ENCODE measurements at regions not wholly inside any gene's neighbourhood (a gene's known extent, or its start where the extent isn't known, plus 50 kb on each side); places are given as distances from the start of the nearest gene placed in this dataset.
"Not testable (repeated sequence)": the region's sequence is repeated elsewhere in the genome, so short reads cannot be mapped to it uniquely, and the experiment has no call there.

GRCh38 chr11:127789927-127790326 is 789.4 kb upstream of the KIRREL3 start:
- H3K4me3 Mint-ChIP-seq = no peak overlapping the region
- no peak for DNase-seq
- no peaks in the 10 kb centered on the region for H3K9me3 Mint-ChIP-seq
- peaks cover 0 to 29% (median 6%) of the 10 kb centered on the region in 5 donors for H3K27me3 Mint-ChIP-seq
- POLR2A ChIA-PET = no interaction called here
- no peaks in the 10 kb centered on the region for H3K36me3 Mint-ChIP-seq
- H3K27ac Mint-ChIP-seq = no peak overlapping the region
- no peaks in the 10 kb centered on the region for H3K4me1 Mint-ChIP-seq
- no peak for ATAC-seq

DNA sequence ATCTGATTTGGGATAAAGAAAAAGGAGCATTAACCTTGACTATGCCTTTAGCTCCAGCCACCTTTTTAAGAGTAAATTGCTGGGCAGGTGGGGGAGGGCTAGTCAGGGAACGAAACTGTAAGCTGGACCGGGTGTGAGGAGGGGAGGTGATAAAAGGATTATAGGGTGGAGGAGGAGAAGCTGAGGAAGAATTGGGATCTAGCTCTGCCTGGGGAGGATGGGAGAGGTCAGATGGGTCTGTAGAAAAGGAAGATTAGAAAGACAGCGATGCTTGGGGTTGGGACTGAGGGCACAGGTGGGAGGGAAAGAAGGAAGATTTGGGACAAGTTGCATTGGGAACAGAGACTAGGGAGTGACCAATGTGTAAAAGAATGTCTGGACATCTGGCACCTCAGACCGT is 772.4 kb upstream of the KIRREL3 start:
- H3K27me3 Mint-ChIP-seq = peaks cover 0 to 18% (median 0%) of the 10 kb centered on the region in 5 donors
- POLR2A ChIA-PET, DNase-seq, H3K4me3 Mint-ChIP-seq, ATAC-seq, H3K27ac Mint-ChIP-seq, H3K36me3 Mint-ChIP-seq, H3K4me1 Mint-ChIP-seq: not testable (repeated sequence)
- peaks cover 0 to 17% (median 0%) of the 10 kb centered on the region in 9 donors for H3K9me3 Mint-ChIP-seq

GRCh38 chr11:127768931-127769330 is 768.4 kb upstream of the KIRREL3 start:
- H3K4me1 Mint-ChIP-seq, DNase-seq, H3K36me3 Mint-ChIP-seq, H3K27ac Mint-ChIP-seq, H3K4me3 Mint-ChIP-seq, POLR2A ChIA-PET, ATAC-seq: not testable (repeated sequence)
- peaks cover 0 to 11% (median 0%) of the 10 kb centered on the region in 9 donors for H3K9me3 Mint-ChIP-seq
- H3K27me3 Mint-ChIP-seq = peaks cover 0 to 22% (median 3%) of the 10 kb centered on the region in 5 donors

DNA sequence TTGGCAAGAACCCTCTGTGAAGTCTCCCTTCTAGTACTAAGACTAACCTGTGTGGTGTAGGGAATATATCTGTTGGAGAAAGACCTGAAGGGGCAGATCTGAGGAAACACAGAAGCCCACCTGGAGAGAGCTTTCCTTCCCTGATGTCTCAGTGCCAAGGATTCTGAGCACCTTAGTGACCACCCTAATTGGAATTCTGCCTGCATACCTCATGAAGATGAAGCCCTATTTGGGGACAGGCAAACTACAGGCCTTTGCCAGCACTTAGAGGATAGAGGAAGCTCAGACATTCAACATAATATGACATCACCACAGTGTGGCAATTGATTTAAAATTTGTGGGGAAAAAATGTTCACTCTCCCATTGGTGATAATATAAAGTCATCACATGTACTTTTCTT is 766.2 kb upstream of the KIRREL3 start:
- no peak overlapping the region for H3K27ac Mint-ChIP-seq
- ATAC-seq = no peak
- no peak overlapping the region for H3K4me3 Mint-ChIP-seq
- peaks cover 0 to 24% (median 4%) of the 10 kb centered on the region in 5 donors for H3K27me3 Mint-ChIP-seq
- no peak for DNase-seq
- POLR2A ChIA-PET = no interaction called here
- H3K36me3 Mint-ChIP-seq = no peaks in the 10 kb centered on the region
- H3K9me3 Mint-ChIP-seq = no peaks in the 10 kb centered on the region
- no peaks in the 10 kb centered on the region for H3K4me1 Mint-ChIP-seq

GRCh38 chr11:127738771-127739286 is 738.3 kb upstream of the KIRREL3 start:
- H3K36me3 Mint-ChIP-seq = no peaks in the 10 kb centered on the region

DNA sequence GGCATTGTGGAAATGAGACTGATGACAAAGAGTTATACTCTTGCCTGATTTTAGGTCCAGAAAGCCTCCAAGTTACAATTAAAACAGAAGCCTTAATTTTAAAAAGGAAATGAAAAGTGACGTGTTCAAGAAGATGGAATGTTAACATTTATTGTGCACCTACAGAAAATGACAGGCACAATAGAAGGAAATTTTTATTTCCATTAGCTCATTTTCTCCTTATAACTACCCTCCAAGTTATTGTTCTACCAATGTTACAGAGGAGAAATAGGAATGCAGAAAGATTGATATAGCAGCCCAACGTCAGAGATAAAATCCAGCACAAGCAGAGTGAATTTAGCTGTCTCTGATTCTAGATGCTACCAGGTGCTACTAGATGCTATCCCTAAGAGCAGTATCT is 736.9 kb upstream of the KIRREL3 start:
- peaks cover 0 to 3% (median under 1%) of the 10 kb centered on the region in 4 donors for H3K4me1 Mint-ChIP-seq
- ATAC-seq (no peak), DNase-seq (no peak)
- no peak overlapping the region for H3K4me3 Mint-ChIP-seq
- POLR2A ChIA-PET = no interaction called here
- H3K27ac Mint-ChIP-seq = no peak overlapping the region
- no peaks in the 10 kb centered on the region for H3K9me3 Mint-ChIP-seq
- peaks cover 0 to 5% (median 0%) of the 10 kb centered on the region in 5 donors for H3K27me3 Mint-ChIP-seq
- H3K36me3 Mint-ChIP-seq = no peaks in the 10 kb centered on the region

More at GRCh38 chr11:127738771-127739286, 738.3 kb upstream of the KIRREL3 start:
- no peaks in the 10 kb centered on the region for H3K9me3 Mint-ChIP-seq
- peaks cover 0 to under 1% (median 0%) of the 10 kb centered on the region in 4 donors for H3K4me1 Mint-ChIP-seq
- ATAC-seq (no peak), DNase-seq (no peak)
- POLR2A ChIA-PET = no interaction called here
- H3K4me3 Mint-ChIP-seq = no peak overlapping the region
- peaks cover 0 to 8% (median 0%) of the 10 kb centered on the region in 5 donors for H3K27me3 Mint-ChIP-seq
- H3K27ac Mint-ChIP-seq = no peak overlapping the region

DNA sequence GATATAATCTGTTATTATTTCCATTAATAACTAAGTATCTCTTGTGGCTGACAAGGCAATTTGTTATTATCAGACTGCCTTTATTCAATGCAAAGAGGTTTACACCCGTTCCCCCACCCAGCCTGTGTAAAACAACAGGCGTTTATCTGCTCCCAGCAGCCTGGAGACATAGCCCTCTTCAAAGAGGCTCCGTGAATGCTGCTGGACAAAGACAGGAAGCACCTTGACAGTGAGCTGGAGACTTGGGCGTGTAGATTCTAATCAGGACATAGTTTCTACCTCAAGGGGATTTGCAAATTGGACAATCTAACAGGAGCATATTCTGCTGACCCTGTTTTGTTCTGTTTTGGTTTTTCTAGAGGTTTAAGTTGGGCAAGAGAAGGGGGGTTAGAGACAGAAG is 733.0 kb upstream of the KIRREL3 start:
- POLR2A ChIA-PET = no interaction called here
- DNase-seq = no peak
- Mint-ChIP-seq H3K9me3 (peaks cover 0 to 2% (median 0%) of the 10 kb centered on the region in 9 donors), H3K4me1 (peaks cover 0 to 3% (median under 1%) of the 10 kb centered on the region in 4 donors), H3K27ac (no peak overlapping the region), H3K27me3 (peaks cover 0 to 5% (median 0%) of the 10 kb centered on the region in 5 donors), H3K4me3 (peak overlapping the region in 1 of 10 donors; percentile 35), H3K36me3 (no peaks in the 10 kb centered on the region)
- ATAC-seq = no peak

- no peak for DNase-seq
- Mint-ChIP-seq H3K36me3 (no peaks in the 10 kb centered on the region), H3K27me3 (peaks cover 0 to 3% (median 0%) of the 10 kb centered on the region in 5 donors), H3K4me3 (no peak overlapping the region), H3K4me1 (no peaks in the 10 kb centered on the region), H3K9me3 (peaks cover 0 to 3% (median 0%) of the 10 kb centered on the region in 9 donors), H3K27ac (no peak overlapping the region)
- POLR2A ChIA-PET = no interaction called here
- ATAC-seq = no peak
These were observed 725.8 kb upstream of the KIRREL3 start for GRCh38 chr11:127726367-127726766.

- no peaks in the 10 kb centered on the region for H3K36me3 Mint-ChIP-seq
- peaks cover 0 to 3% (median 0%) of the 10 kb centered on the region in 9 donors for H3K9me3 Mint-ChIP-seq
- peaks cover 0 to 3% (median 0%) of the 10 kb centered on the region in 5 donors for H3K27me3 Mint-ChIP-seq
- ATAC-seq (no peak), DNase-seq (no peak)
- no peak overlapping the region for H3K27ac Mint-ChIP-seq
- POLR2A ChIA-PET = no interaction called here
- H3K4me1 Mint-ChIP-seq = no peaks in the 10 kb centered on the region
- H3K4me3 Mint-ChIP-seq = no peak overlapping the region
These were observed 723.1 kb upstream of the KIRREL3 start for GRCh38 chr11:127723714-127724113.

DNA sequence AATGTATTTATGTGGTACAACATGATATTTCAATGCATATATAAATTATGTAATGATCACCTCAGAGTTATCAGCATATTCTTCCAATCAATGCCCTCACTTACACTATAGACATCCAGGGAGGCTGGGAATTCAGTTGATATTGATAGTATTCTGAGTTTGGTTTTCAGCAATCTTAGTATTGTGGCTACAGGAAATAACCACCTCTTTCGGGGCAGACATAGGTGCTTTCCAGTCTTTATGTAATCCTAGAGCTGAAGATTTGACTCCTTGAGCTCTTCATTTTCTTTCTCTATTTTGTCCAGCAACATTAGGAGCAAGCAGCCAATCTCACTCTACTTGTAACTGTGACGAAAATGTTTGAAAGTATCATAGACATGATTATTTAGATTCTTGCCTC is 712.7 kb upstream of the KIRREL3 start:
- DNase-seq (no peak), ATAC-seq (no peak)
- peaks cover 2 to 12% (median 4%) of the 10 kb centered on the region in 5 donors for H3K27me3 Mint-ChIP-seq
- no peaks in the 10 kb centered on the region for H3K36me3 Mint-ChIP-seq
- H3K4me1 Mint-ChIP-seq = no peaks in the 10 kb centered on the region
- no peak overlapping the region for H3K27ac Mint-ChIP-seq
- H3K4me3 Mint-ChIP-seq = no peak overlapping the region
- no peaks in the 10 kb centered on the region for H3K9me3 Mint-ChIP-seq
- POLR2A ChIA-PET = no interaction called here

DNA sequence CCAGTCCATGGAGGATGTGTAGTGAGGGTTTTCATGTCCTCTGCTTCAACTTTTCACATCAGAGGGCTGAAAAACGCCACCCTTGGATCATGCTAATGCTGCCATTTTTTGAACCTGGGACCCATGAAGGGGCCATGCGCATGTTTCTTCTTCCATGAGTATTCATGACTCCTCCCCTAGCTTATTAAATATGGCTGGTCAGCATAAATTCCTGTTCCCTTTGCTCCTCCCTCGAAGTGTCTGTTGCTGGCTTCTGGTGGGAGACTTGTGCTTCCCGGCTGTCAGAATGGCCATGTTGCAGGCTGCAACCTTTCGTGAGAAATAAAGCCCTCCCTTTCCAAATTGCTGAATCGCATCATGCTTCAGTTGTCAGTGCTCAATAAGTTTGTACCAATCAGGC is 711.2 kb upstream of the KIRREL3 start:
- DNase-seq (no peak), ATAC-seq (no peak)
- no peaks in the 10 kb centered on the region for H3K36me3 Mint-ChIP-seq
- H3K4me1 Mint-ChIP-seq = no peaks in the 10 kb centered on the region
- no peak overlapping the region for H3K27ac Mint-ChIP-seq
- POLR2A ChIA-PET = no interaction called here
- no peak overlapping the region for H3K4me3 Mint-ChIP-seq
- H3K9me3 Mint-ChIP-seq = no peaks in the 10 kb centered on the region
- H3K27me3 Mint-ChIP-seq = peaks cover 2 to 12% (median 4%) of the 10 kb centered on the region in 5 donors

DNA sequence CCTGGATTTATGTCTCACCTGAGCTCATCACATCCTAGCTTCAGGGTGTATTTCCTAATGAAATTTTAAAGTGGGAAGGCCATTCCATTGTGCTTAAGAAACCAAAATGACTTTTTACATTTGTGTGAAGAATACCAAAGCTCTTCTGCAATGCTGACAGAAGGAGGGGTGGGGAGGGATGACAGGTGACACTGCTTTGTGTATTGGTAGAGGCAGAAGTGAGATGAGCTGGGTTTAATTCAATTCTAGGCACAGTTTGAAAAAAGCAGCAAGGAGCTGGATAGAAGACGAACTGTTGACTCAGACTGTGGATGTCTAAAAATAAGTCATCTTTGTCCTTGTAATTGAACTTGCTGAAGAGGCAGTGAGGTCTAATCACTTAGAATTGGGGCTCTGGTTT is 710.3 kb upstream of the KIRREL3 start:
- no peaks in the 10 kb centered on the region for H3K9me3 Mint-ChIP-seq
- peaks cover 0 to 8% (median 2%) of the 10 kb centered on the region in 5 donors for H3K27me3 Mint-ChIP-seq
- no peak overlapping the region for H3K4me3 Mint-ChIP-seq
- POLR2A ChIA-PET = no interaction called here
- no peak overlapping the region for H3K27ac Mint-ChIP-seq
- DNase-seq (no peak), ATAC-seq (no peak)
- H3K36me3 Mint-ChIP-seq = no peaks in the 10 kb centered on the region
- H3K4me1 Mint-ChIP-seq = no peaks in the 10 kb centered on the region

DNA sequence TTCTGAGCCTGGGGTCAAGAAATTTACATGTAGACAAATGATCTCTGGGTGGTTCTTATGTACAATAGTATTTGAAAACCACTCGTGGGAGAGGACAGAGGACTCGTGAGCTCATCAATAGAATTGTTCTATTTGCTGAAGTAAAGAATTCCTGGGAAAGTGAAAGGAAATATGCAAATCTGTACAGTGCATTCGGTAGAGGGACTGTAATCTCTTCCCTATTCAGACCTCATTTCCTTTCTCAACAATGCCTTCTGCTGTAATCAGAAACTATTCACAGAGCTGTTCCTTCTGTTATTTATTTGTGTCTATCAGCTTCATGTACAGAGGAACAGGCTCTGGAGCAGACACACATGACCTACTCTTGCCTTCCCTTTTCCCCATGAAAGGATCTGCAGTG is 709.4 kb upstream of the KIRREL3 start:
- H3K36me3 Mint-ChIP-seq = no peaks in the 10 kb centered on the region
- H3K9me3 Mint-ChIP-seq = no peaks in the 10 kb centered on the region
- no peak overlapping the region for H3K4me3 Mint-ChIP-seq
- ATAC-seq = no peak
- H3K27ac Mint-ChIP-seq = no peak overlapping the region
- DNase-seq = no peak
- no peaks in the 10 kb centered on the region for H3K4me1 Mint-ChIP-seq
- H3K27me3 Mint-ChIP-seq = peaks cover 0 to 6% (median 0%) of the 10 kb centered on the region in 5 donors
- POLR2A ChIA-PET = no interaction called here

DNA sequence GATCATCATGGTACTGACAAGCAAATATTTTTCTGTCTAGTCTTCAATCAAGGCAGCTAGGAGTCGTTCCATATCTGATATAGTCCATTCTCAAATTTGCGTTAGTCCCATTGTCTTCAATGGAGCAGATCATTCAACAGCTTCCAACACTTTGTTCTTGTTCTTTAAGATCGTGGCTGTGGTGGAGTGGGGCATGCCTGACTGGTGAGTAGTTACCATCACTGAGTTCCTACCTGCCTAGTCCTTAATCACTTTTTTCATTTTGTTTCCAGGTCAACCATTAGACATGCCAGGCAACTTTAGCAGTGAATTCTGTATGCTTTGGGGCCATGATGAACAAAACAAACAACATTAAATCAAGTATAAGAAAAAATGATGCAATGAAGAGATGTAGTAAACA is 693.1 kb upstream of the KIRREL3 start:
- POLR2A ChIA-PET = no interaction called here
- peaks cover 0 to 9% (median 0%) of the 10 kb centered on the region in 5 donors for H3K27me3 Mint-ChIP-seq
- ATAC-seq (no peak), DNase-seq (no peak)
- H3K4me1 Mint-ChIP-seq = no peaks in the 10 kb centered on the region
- no peak overlapping the region for H3K4me3 Mint-ChIP-seq
- no peaks in the 10 kb centered on the region for H3K36me3 Mint-ChIP-seq
- H3K27ac Mint-ChIP-seq = no peak overlapping the region
- peaks cover 0 to 14% (median 1%) of the 10 kb centered on the region in 9 donors for H3K9me3 Mint-ChIP-seq
